Panc1 (cell line): ENCODE measurements at regions not wholly inside any gene's neighbourhood (a gene's known extent, or its start where the extent isn't known, plus 50 kb on each side); places are given as distances from the start of the nearest gene placed in this dataset.

Experiments
- ATAC-seq: fragments of 200-7000 bp; cut with Tn5 transposase; 2 replicates; pipeline ENCODE4 v1.9.1; 2020; ENCODE audit warnings: mild to moderate bottlenecking, moderate library complexity
- BruUV-seq: library from RNA; stranded (reverse); fragments of 400-500 nt; replicated peaks from 2 replicates; lab custom pipeline; 2021; lab: Mats Ljungman, UMichigan
- CTCF ChIA-PET: fragments of 300-600 bp; sonication (Branson Sonifier 250); formaldehyde crosslinking; loops from one replicate; lab custom pipeline; 2022; ENCODE audit warnings: antibody characterized with exemption; lab: Charles Lee
- POLR2A ChIA-PET: fragments of 300-600 bp; sonication (Branson Sonifier 250); formaldehyde crosslinking; loops from one replicate; lab custom pipeline; 2022; ENCODE audit warnings: antibody characterized with exemption; lab: Charles Lee
- DNase-seq: peaks from one replicate; pipeline ENCODE4 v3.0.0-alpha.2; 2010; ENCODE audit warnings: low read depth, low spot score
- H3K27ac ChIP-seq: 2 replicates; pipeline ENCODE4 v1.5.1; 2011; ENCODE audit warnings: mild to moderate bottlenecking, low read length, inconsistent platforms
- H3K27me3 ChIP-seq: fragments of 200-500 bp; sonication (Bioruptor generic); 2 replicates; pipeline ENCODE4 v1.6.0; 2014; ENCODE audit warnings: low read length, inconsistent platforms; ENCODE audit not compliant: control insufficient read depth, insufficient read depth
- H3K36me3 ChIP-seq: fragments of 200-500 bp; sonication (Bioruptor generic); 2 replicates; pipeline ENCODE4 v1.5.1; 2014; ENCODE audit warnings: inconsistent platforms, mild to moderate bottlenecking, low read length, moderate library complexity; ENCODE audit not compliant: control insufficient read depth, insufficient read depth
- H3K4me1 ChIP-seq: 2 replicates; pipeline ENCODE4 v1.5.1; 2011; ENCODE audit warnings: inconsistent platforms, mild to moderate bottlenecking, low read length, moderate library complexity; ENCODE audit not compliant: control insufficient read depth, insufficient read depth
- H3K4me3 ChIP-seq, 2 experiments: 2 replicates each; pipeline ENCODE4 v1.5.1; 2011 to 2012; ENCODE audit warnings: low read depth in 2 of 2, low read length in 2 of 2, mild to moderate bottlenecking in 2 of 2, inconsistent platforms in 1 of 2, moderate library complexity in 1 of 2
- H3K9me3 ChIP-seq: fragments of 200-500 bp; sonication (Bioruptor generic); 2 replicates; pipeline ENCODE4 v1.5.1; 2014; ENCODE audit warnings: low read depth, mild to moderate bottlenecking, inconsistent platforms, low read length, moderate library complexity; ENCODE audit not compliant: control insufficient read depth, insufficient read depth
- CTCF ChIP-seq: fragments of 450-650 bp; IDR thresholded peaks from 2 replicates; pipeline ENCODE4 v1.5.1; 2017; ENCODE audit warnings: mild to moderate bottlenecking
- POLR2AphosphoS5 ChIP-seq: IDR thresholded peaks from 2 replicates; pipeline ENCODE4 v1.6.1; 2012; ENCODE audit warnings: mild to moderate bottlenecking, low read depth, low read length, moderate library complexity
- REST ChIP-seq, 2 experiments: IDR thresholded peaks; 2 replicates each; pipeline ENCODE4 v1.6.1; 2011 to 2012; ENCODE audit warnings: low read depth in 2 of 2, control low read depth in 1 of 2, low read length in 1 of 2, mild to moderate bottlenecking in 1 of 2, moderate library complexity in 1 of 2; ENCODE audit not compliant: insufficient read depth in 1 of 2
- SIN3A ChIP-seq: IDR thresholded peaks from 2 replicates; pipeline ENCODE4 v1.6.1; 2012; ENCODE audit warnings: low read depth, mild to moderate bottlenecking, low read length, moderate library complexity, borderline replicate concordance; ENCODE audit not compliant: insufficient read depth
- TCF7L2 ChIP-seq: IDR thresholded peaks from 2 replicates; pipeline ENCODE4 v1.6.1; 2011; ENCODE audit warnings: mild to moderate bottlenecking, low read depth, low read length, inconsistent platforms
- in situ Hi-C: cut with HindIII; loops from 2 replicates; pipeline ENCODE4 v1.10.0; 2016; ENCODE audit warnings: low sequenced_read_pairs, low pct_unique_long_range_greater_than_20kb
- intact Hi-C: fragments of 100-400 bp; cut with micrococcal nuclease; formaldehyde crosslinking; loops from one replicate; pipeline ENCODE4 v1.10.0; 2022; ENCODE audit not compliant: unreplicated experiment

GRCh38 chr17:77422104-77422747 is 281.5 kb downstream of the SEC14L1 start:
- TF ChIP-seq CTCF (no peak), POLR2AphosphoS5 (peak; percentile 28; the same call in 1 of the 2 replicates)
- intact Hi-C loops (loop anchor here (10.0 kb wide), 1 partner anchor 73 kb away; no protein-coding TSS in a partner anchor), in situ Hi-C loops (loop anchor here (5.0 kb wide), 1 partner anchor 95 kb away; no protein-coding TSS in a partner anchor)
- ChIA-PET POLR2A (no interaction called here), CTCF (no interaction called here)
- Histone ChIP-seq H3K9me3 (no peaks in the 10 kb centered on the region), H3K27me3 (no peaks in the 10 kb centered on the region), H3K4me3 (no peak overlapping the region), H3K4me1 (peaks cover 99% of the 10 kb centered on the region), H3K36me3 (no peaks in the 10 kb centered on the region), H3K27ac (peak overlapping the region; percentile 83)
- DNase-seq (no peak), ATAC-seq (no peak)
- BruUV-seq = no TSS peak

GRCh38 chr17:77422748-77423113 is 282.0 kb downstream of the SEC14L1 start:
- TF ChIP-seq POLR2AphosphoS5 = no peak
- TF ChIP-seq CTCF = no peak
- TF ChIP-seq REST (IDR thresholded peaks at IDR 0.05; ENCODE audit: insufficient read depth in 1 of 2, low read depth in 2 of 2, low read length in 1 of 2) = no peak
- TF ChIP-seq TCF7L2 = no peak
- no peak for TF ChIP-seq SIN3A
- H3K4me3 ChIP-seq = no peak overlapping the region
- H3K4me1 ChIP-seq = peaks cover 100% of the 10 kb centered on the region
- peak overlapping the region; percentile 83 for H3K27ac ChIP-seq
- ChIA-PET CTCF (no interaction called here), POLR2A (no interaction called here)
- in situ Hi-C loops (loop anchor here (5.0 kb wide), 1 partner anchor 95 kb away; no protein-coding TSS in a partner anchor), intact Hi-C loops (loop anchor here (10.0 kb wide), 1 partner anchor 72 kb away; no protein-coding TSS in a partner anchor)
- no TSS peak for BruUV-seq
- H3K27me3 ChIP-seq = no peaks in the 10 kb centered on the region
- no peaks in the 10 kb centered on the region for H3K36me3 ChIP-seq
- ATAC-seq = no peak
- DNase-seq = no peak
- H3K9me3 ChIP-seq = no peaks in the 10 kb centered on the region
